GM23248 (cell line): ENCODE measurements at regions not wholly inside any gene's neighbourhood (a gene's known extent, or its start where the extent isn't known, plus 50 kb on each side); places are given as distances from the start of the nearest gene placed in this dataset.

Source experiments
- DNase-seq: peaks from one replicate; pipeline ENCODE4 v3.0.0-alpha.2; 2015
- H2AFZ ChIP-seq: fragments of 200-600 bp; sonication (generic); 2 replicates; pipeline ENCODE4 v1.6.1; 2016; ENCODE audit warnings: antibody characterized with exemption
- H3F3A ChIP-seq: fragments of 200-600 bp; sonication (generic); 2 replicates; pipeline ENCODE4 v1.6.1; 2016; ENCODE audit warnings: mild to moderate bottlenecking, antibody characterized with exemption, mixed run types; ENCODE audit not compliant: insufficient read depth
- H3K27ac ChIP-seq: fragments of 200-600 bp; sonication (generic); 2 replicates; pipeline ENCODE4 v1.5.1; 2016; ENCODE audit warnings: mild to moderate bottlenecking
- H3K27me3 ChIP-seq: fragments of 200-600 bp; sonication (generic); replicated peaks from 2 replicates; pipeline ENCODE4 v1.6.1; 2016; ENCODE audit warnings: mild to moderate bottlenecking; ENCODE audit not compliant: insufficient read depth
- H3K36me3 ChIP-seq: fragments of 200-600 bp; sonication (generic); 2 replicates; pipeline ENCODE4 v1.6.1; 2016; ENCODE audit warnings: low read depth, mild to moderate bottlenecking
- H3K4me1 ChIP-seq: fragments of 200-600 bp; sonication (generic); 2 replicates; pipeline ENCODE4 v1.6.1; 2016; ENCODE audit warnings: mild to moderate bottlenecking; ENCODE audit not compliant: insufficient read depth
- H3K4me2 ChIP-seq: fragments of 200-600 bp; sonication (generic); one replicate; pipeline ENCODE4 v1.6.1; 2016; ENCODE audit warnings: mild to moderate bottlenecking; ENCODE audit not compliant: unreplicated experiment
- H3K4me3 ChIP-seq: fragments of 200-600 bp; sonication (generic); 2 replicates; pipeline ENCODE4 v1.5.1; 2016; ENCODE audit warnings: mild to moderate bottlenecking
- H3K79me2 ChIP-seq: fragments of 200-600 bp; sonication (generic); 2 replicates; pipeline ENCODE4 v1.6.1; 2016; ENCODE audit warnings: mild to moderate bottlenecking; ENCODE audit not compliant: insufficient read depth
- H3K9ac ChIP-seq: fragments of 200-600 bp; sonication (generic); 2 replicates; pipeline ENCODE4 v1.6.1; 2016; ENCODE audit warnings: mild to moderate bottlenecking
- H3K9me2 ChIP-seq: fragments of 200-600 bp; sonication (generic); 2 replicates; pipeline ENCODE4 v1.6.1; 2016; ENCODE audit warnings: mixed run types, mild to moderate bottlenecking, moderate library complexity; ENCODE audit not compliant: insufficient read depth
- H3K9me3 ChIP-seq: fragments of 200-600 bp; sonication (generic); one replicate; pipeline ENCODE4 v1.6.1; 2017; ENCODE audit warnings: low read depth
- H4K20me1 ChIP-seq: fragments of 200-600 bp; sonication (generic); 2 replicates; pipeline ENCODE4 v1.6.0; 2016; ENCODE audit not compliant: insufficient read depth
- EZH2 ChIP-seq: fragments of 200-600 bp; sonication (generic); IDR thresholded peaks from 2 replicates; pipeline ENCODE4 v1.6.1; 2018; ENCODE audit warnings: antibody characterized with exemption, mild to moderate bottlenecking; ENCODE audit not compliant: insufficient read depth, poor library complexity, severe bottlenecking
- EZH2phosphoT487 ChIP-seq: fragments of 200-600 bp; sonication (generic); IDR thresholded peaks from 2 replicates; pipeline ENCODE4 v1.6.1; 2018; ENCODE audit warnings: antibody characterized with exemption, moderate library complexity, mild to moderate bottlenecking, low read depth; ENCODE audit not compliant: insufficient read depth
- WGBS, 2 experiments: methylation state at CpG; one replicate each; pipeline ENCODE4 v1.1.6; 2015 to 2017; ENCODE audit warnings: low lambda C conversion rate in 2 of 2, low coverage in 1 of 2; ENCODE audit errors: missing lambda C conversion rate in 2 of 2; 5-methylcytosine and 5-hydroxymethylcytosine counted together
- in situ Hi-C: fragments of 300-500 bp; cut with MboI; formaldehyde crosslinking; loops from 2 replicates; pipeline ENCODE4 v1.15.0; 2020

GRCh38 chr14:104249089-104249488 lies 110.7 kb downstream of the KIF26A start:
- no peak for DNase-seq
- no peaks in the 10 kb centered on the region for H3K79me2 ChIP-seq
- H3K27me3 ChIP-seq, result no peaks in the 10 kb centered on the region
- no peaks in the 10 kb centered on the region for H3F3A ChIP-seq
- 77% methylated on average over 8 to 9 of the region's 9 CpGs for WGBS, 2 experiments
- H4K20me1 ChIP-seq, result no peaks in the 10 kb centered on the region
- in situ Hi-C loops, result no loop called here
- no peaks in the 10 kb centered on the region for H3K36me3 ChIP-seq
- no peak for TF ChIP-seq EZH2
- TF ChIP-seq EZH2phosphoT487, result no peak
- H3K9me2 ChIP-seq, result no peaks in the 10 kb centered on the region
- H3K4me1 ChIP-seq, result no peaks in the 10 kb centered on the region
- H3K9me3 ChIP-seq, result no peaks in the 10 kb centered on the region
- H3K27ac ChIP-seq, result no peak overlapping the region
- no peak overlapping the region for H3K9ac ChIP-seq
- no peak overlapping the region for H3K4me2 ChIP-seq
- H3K4me3 ChIP-seq, result no peak overlapping the region
- H2AFZ ChIP-seq, result no peak overlapping the region

- Histone ChIP-seq H3K9me2 (no peaks in the 10 kb centered on the region), H2AFZ (no peak overlapping the region), H3F3A (no peaks in the 10 kb centered on the region), H3K4me1 (no peaks in the 10 kb centered on the region), H3K4me2 (no peak overlapping the region), H3K36me3 (no peaks in the 10 kb centered on the region), H3K27me3 (no peaks in the 10 kb centered on the region), H3K9me3 (no peaks in the 10 kb centered on the region), H3K4me3 (no peak overlapping the region), H3K9ac (no peak overlapping the region), H3K27ac (no peak overlapping the region), H4K20me1 (no peaks in the 10 kb centered on the region), H3K79me2 (no peaks in the 10 kb centered on the region)
- WGBS, 2 experiments, result 65 to 80% methylated on average over 4 to 5 of the region's 5 CpGs
- in situ Hi-C loops, result no loop called here
- no peak for DNase-seq
- TF ChIP-seq EZH2phosphoT487 (no peak), EZH2 (no peak)
Measured at GRCh38 chr14:104249706-104250105, 111.3 kb downstream of the KIF26A start.

GRCh38 chr14:104250175-104250574 lies 111.8 kb downstream of the KIF26A start:
- Histone ChIP-seq H3F3A (no peaks in the 10 kb centered on the region), H3K27ac (no peak overlapping the region), H3K27me3 (no peaks in the 10 kb centered on the region), H2AFZ (no peak overlapping the region), H4K20me1 (no peaks in the 10 kb centered on the region), H3K9me2 (no peaks in the 10 kb centered on the region), H3K4me3 (no peak overlapping the region), H3K9me3 (no peaks in the 10 kb centered on the region), H3K4me1 (no peaks in the 10 kb centered on the region), H3K9ac (no peak overlapping the region), H3K79me2 (no peaks in the 10 kb centered on the region), H3K4me2 (no peak overlapping the region), H3K36me3 (no peaks in the 10 kb centered on the region)
- no peak for DNase-seq
- WGBS, 2 experiments, result 81 to 96% methylated on average over 5 to 8 of the region's 8 CpGs
- in situ Hi-C loops, result no loop called here
- TF ChIP-seq EZH2phosphoT487 (no peak), EZH2 (no peak)

GRCh38 chr14:104252256-104253215 lies 114.1 kb downstream of the KIF26A start:
- no peak overlapping the region for H3K27ac ChIP-seq
- H3K27me3 ChIP-seq, result no peaks in the 10 kb centered on the region
- TF ChIP-seq EZH2phosphoT487 (no peak), EZH2 (no peak)
- no peaks in the 10 kb centered on the region for H3K9me2 ChIP-seq
- H4K20me1 ChIP-seq, result no peaks in the 10 kb centered on the region
- H2AFZ ChIP-seq, result no peak overlapping the region
- H3K4me1 ChIP-seq, result no peaks in the 10 kb centered on the region
- H3K36me3 ChIP-seq, result no peaks in the 10 kb centered on the region
- no peak overlapping the region for H3K4me2 ChIP-seq
- WGBS, 2 experiments, result 55 to 56% methylated on average over 20 to 22 of the region's 22 CpGs
- H3K9me3 ChIP-seq, result no peaks in the 10 kb centered on the region
- in situ Hi-C loops, result no loop called here
- no peak overlapping the region for H3K4me3 ChIP-seq
- no peaks in the 10 kb centered on the region for H3F3A ChIP-seq
- H3K79me2 ChIP-seq, result no peaks in the 10 kb centered on the region
- DNase-seq, result no peak
- H3K9ac ChIP-seq, result no peak overlapping the region
